ENCODE measurements at regions not wholly inside any gene's neighbourhood (a gene's known extent, or its start where the extent isn't known, plus 50 kb on each side); places are given as distances from the start of the nearest gene placed in this dataset.

DNA sequence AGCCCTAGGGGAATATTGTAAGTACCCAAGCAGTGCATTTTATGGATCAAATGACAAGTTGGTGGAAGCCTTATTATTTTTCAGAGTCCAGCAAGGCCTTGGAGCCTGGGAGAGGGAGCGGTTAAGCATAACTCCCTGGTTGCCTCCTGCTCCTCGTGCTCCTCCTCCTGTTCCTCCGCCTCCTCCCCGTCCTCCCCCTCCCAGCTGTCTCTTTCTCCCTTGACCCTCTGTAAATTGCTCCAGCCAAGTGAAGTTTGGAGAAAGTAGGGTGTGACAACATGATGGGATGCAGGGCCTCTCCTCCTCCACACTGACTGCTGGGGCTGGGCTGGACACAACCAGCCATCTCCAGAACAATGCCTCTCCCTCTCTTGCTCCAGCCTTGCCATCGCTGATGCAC is 586.9 kb downstream of the CCDC171 start:
- no peak overlapping the region for H3K4me3 Mint-ChIP-seq
- Histone ChIP-seq H3K79me1 (ENCODE audit: insufficient read depth, low read depth, low read length, poor library complexity, severe bottlenecking) (no peaks in the 10 kb centered on the region), H2BK120ac (ENCODE audit: low read depth, low read length, poor library complexity, severe bottlenecking) (no peak overlapping the region), H4K8ac (replicated peaks; ENCODE audit: insufficient read length, low read depth, low read length) (no peak overlapping the region), H2BK15ac (ENCODE audit: low read depth, low read length) (no peak overlapping the region), H4K20me1 (ENCODE audit: control insufficient read depth, insufficient read depth, insufficient read length) (no peaks in the 10 kb centered on the region), H3K27me3 (ENCODE audit: insufficient read depth, low read length) (no peaks in the 10 kb centered on the region), H4K91ac (ENCODE audit: insufficient read length, low read depth, low read length) (no peak overlapping the region), H3K27ac (ENCODE audit: insufficient read length, low read depth, low read length) (no peak overlapping the region), H3K4ac (ENCODE audit: low read depth, low read length) (no peak overlapping the region), H2AK5ac (ENCODE audit: insufficient read length, low read length) (no peak overlapping the region), H3K9me3 (ENCODE audit: control insufficient read depth, low read depth, low read length) (no peaks in the 10 kb centered on the region), H2BK12ac (ENCODE audit: insufficient read length, low read depth, low read length) (no peak overlapping the region), H3K4me2 (ENCODE audit: insufficient read depth, insufficient read length, low read length) (no peak overlapping the region), H3K18ac (ENCODE audit: insufficient read length, low read depth, low read length) (no peak overlapping the region), H2BK20ac (ENCODE audit: low read depth, low read length, poor library complexity, severe bottlenecking) (no peak overlapping the region), H2AFZ (ENCODE audit: low read length) (no peak overlapping the region), H3K9ac (ENCODE audit: extremely low read depth, insufficient read length, low read length) (no peak overlapping the region), H4K5ac (ENCODE audit: insufficient read length, low read depth, low read length) (no peak overlapping the region), H3K14ac (ENCODE audit: insufficient read depth, low read length) (no peak overlapping the region), H3K4me1 (ENCODE audit: insufficient read depth, low read length) (no peaks in the 10 kb centered on the region), H3T11ph (ENCODE audit: low read length) (no peak overlapping the region), H3K79me2 (ENCODE audit: insufficient read depth, low read length) (no peaks in the 10 kb centered on the region), H3K56ac (ENCODE audit: insufficient read length, low read depth, low read length) (no peak overlapping the region), H3K23me2 (ENCODE audit: insufficient read length, low read depth, low read length, poor library complexity, severe bottlenecking) (no peaks in the 10 kb centered on the region), H2BK5ac (ENCODE audit: insufficient read length, low read length) (no peak overlapping the region), H3K23ac (ENCODE audit: insufficient read length, low read depth, low read length) (no peak overlapping the region)
- H3K27ac Mint-ChIP-seq, result no peak overlapping the region; a peak in 1 of 7 replicates
- TF ChIP-seq, protein P1, sequence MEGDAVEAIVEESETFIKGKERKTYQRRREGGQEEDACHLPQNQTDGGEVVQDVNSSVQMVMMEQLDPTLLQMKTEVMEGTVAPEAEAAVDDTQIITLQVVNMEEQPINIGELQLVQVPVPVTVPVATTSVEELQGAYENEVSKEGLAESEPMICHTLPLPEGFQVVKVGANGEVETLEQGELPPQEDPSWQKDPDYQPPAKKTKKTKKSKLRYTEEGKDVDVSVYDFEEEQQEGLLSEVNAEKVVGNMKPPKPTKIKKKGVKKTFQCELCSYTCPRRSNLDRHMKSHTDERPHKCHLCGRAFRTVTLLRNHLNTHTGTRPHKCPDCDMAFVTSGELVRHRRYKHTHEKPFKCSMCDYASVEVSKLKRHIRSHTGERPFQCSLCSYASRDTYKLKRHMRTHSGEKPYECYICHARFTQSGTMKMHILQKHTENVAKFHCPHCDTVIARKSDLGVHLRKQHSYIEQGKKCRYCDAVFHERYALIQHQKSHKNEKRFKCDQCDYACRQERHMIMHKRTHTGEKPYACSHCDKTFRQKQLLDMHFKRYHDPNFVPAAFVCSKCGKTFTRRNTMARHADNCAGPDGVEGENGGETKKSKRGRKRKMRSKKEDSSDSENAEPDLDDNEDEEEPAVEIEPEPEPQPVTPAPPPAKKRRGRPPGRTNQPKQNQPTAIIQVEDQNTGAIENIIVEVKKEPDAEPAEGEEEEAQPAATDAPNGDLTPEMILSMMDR (conservative IDR thresholded peaks at IDR 0.05), result no peak
- peaks cover 10% of the 10 kb centered on the region in 2 experiments for H3K4me1 Mint-ChIP-seq
- H3K9me3 Mint-ChIP-seq, result no peaks in the 10 kb centered on the region
- no CpG with 5 or more reads among the region's 5 CpGs for WGBS (ENCODE audit: extremely low coverage, insufficient read length, low lambda C conversion rate)
- peaks cover 3% of the 10 kb centered on the region; the same call in 1 of the 2 replicates for H3K27me3 Mint-ChIP-seq (ENCODE audit: low read depth)
- DNase-seq, result no peak
- no peaks in the 10 kb centered on the region for H3K36me3 Mint-ChIP-seq (ENCODE audit: insufficient read depth in 1 of 3, low read depth in 3 of 3)
